ENCODE measurements at regions not wholly inside any gene's neighbourhood (a gene's known extent, or its start where the extent isn't known, plus 50 kb on each side); places are given as distances from the start of the nearest gene placed in this dataset.

GRCh38 chr20:7458459-7458858, 481.8 kb downstream of the HAO1 start:
- no peak for TF ChIP-seq CTCF (IDR thresholded peaks at IDR 0.05)
- no peak for TF ChIP-seq EZH2 (IDR thresholded peaks at IDR 0.05; ENCODE audit: borderline replicate concordance, insufficient read depth, low read depth, low read length, poor library complexity, severe bottlenecking)

Measured in B cell (primary cell).